Activated naive CD4-positive, alpha-beta T cell treated with Interleukin-2 at 50 U/mL for 16 hours (primary cell): ENCODE measurements at regions not wholly inside any gene's neighbourhood (a gene's known extent, or its start where the extent isn't known, plus 50 kb on each side); places are given as distances from the start of the nearest gene placed in this dataset.
"Not testable (repeated sequence)": the region's sequence is repeated elsewhere in the genome, so short reads cannot be mapped to it uniquely, and the experiment has no call there.

Experiments
- DNase-seq: peaks from one replicate; pipeline ENCODE4 v3.0.0-alpha.2; 2020

GRCh38 chr10:28996345-28996744 is 292.5 kb upstream of the LYZL1 start:
- no peak for DNase-seq

- no peak for DNase-seq
Measured at GRCh38 chr10:28996947-28997551, 291.8 kb upstream of the LYZL1 start.

- DNase-seq = no peak
Measured at GRCh38 chr10:28997734-28998133, 291.1 kb upstream of the LYZL1 start.

- DNase-seq = no peak
Measured at GRCh38 chr10:29001801-29002200, 287.1 kb upstream of the LYZL1 start.

- not testable (repeated sequence) for DNase-seq
Measured at GRCh38 chr10:29003014-29003413, 285.9 kb upstream of the LYZL1 start.

- no peak for DNase-seq
Measured at GRCh38 chr10:29005988-29006387, 282.9 kb upstream of the LYZL1 start.

- DNase-seq = no peak
Measured at GRCh38 chr10:29007370-29007747, 281.5 kb upstream of the LYZL1 start.

GRCh38 chr10:29007748-29008610 is 280.9 kb upstream of the LYZL1 start:
- DNase-seq = no peak

- DNase-seq = no peak
Measured at GRCh38 chr10:29009464-29009863, 279.4 kb upstream of the LYZL1 start.

GRCh38 chr10:29011516-29011915 is 277.4 kb upstream of the LYZL1 start:
- no peak for DNase-seq

- DNase-seq = no peak
Measured at GRCh38 chr10:29012926-29013554, 275.8 kb upstream of the LYZL1 start.

- DNase-seq = no peak
Measured at GRCh38 chr10:29021591-29021990, 267.3 kb upstream of the LYZL1 start.

- DNase-seq = no peak
Measured at GRCh38 chr10:29022513-29022912, 266.4 kb upstream of the LYZL1 start.

- no peak for DNase-seq
Measured at GRCh38 chr10:29023678-29024077, 265.2 kb upstream of the LYZL1 start.

GRCh38 chr10:29026065-29026797 is 262.6 kb upstream of the LYZL1 start:
- no peak for DNase-seq

GRCh38 chr10:29026802-29027580 is 261.9 kb upstream of the LYZL1 start:
- no peak for DNase-seq

GRCh38 chr10:29028486-29028885 is 260.4 kb upstream of the LYZL1 start:
- no peak for DNase-seq

GRCh38 chr10:29030900-29031299 is 258.0 kb upstream of the LYZL1 start:
- DNase-seq = no peak

- DNase-seq = no peak
Measured at GRCh38 chr10:29032169-29032568, 256.7 kb upstream of the LYZL1 start.

GRCh38 chr10:29033311-29033940 is 255.4 kb upstream of the LYZL1 start:
- DNase-seq = no peak

GRCh38 chr10:29034592-29034991 is 254.3 kb upstream of the LYZL1 start:
- no peak for DNase-seq

GRCh38 chr10:29035721-29036120 is 253.1 kb upstream of the LYZL1 start:
- no peak for DNase-seq
